ENCODE measurements at regions not wholly inside any gene's neighbourhood (a gene's known extent, or its start where the extent isn't known, plus 50 kb on each side); places are given as distances from the start of the nearest gene placed in this dataset.

DNA sequence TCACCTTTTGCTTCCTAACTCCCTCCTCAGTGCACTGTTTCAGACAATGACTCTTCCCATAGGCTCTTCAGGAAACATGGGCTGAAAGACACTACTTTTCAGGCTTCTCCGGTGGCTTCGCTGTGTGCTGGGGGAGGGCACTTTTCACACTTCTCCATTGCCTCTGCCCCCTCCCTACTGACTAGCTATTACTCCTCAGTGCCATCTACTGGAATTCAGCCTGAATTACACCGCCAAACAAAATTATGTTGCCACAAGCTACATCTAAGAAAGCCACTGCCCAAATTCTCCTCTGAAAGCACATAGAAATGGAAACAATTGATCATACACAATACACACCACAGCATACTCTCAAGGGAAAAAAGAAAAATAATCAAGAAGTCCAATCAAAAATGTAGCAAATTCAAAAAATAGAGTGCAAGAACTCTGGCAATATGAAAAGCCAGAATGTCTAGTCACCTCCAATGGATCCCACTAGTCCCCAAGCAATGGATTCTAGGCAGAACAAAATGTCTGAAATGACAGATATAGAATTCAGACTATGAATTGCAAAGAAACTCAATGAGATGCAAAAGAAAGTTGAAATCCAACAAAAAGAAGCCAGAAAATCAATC lies 1139.4 kb upstream of the GYPC start:
- ATAC-seq (ENCODE audit: low read depth) = 0 out of 2 replicates have a peak, but pooled peaks have one; percentile 32
- H3K27me3 ChIP-seq (ENCODE audit: control insufficient read depth, insufficient read depth, low read length) = no peaks in the 10 kb centered on the region
- no peak overlapping the region for H3K23ac ChIP-seq (ENCODE audit: low read depth, low read length)
- H3K79me1 ChIP-seq (ENCODE audit: low read depth in 1 of 2, low read length in 2 of 2) = no peaks in the 10 kb centered on the region
- no peak overlapping the region for H3K4ac ChIP-seq (ENCODE audit: low read depth, low read length)
- H3K9me3 ChIP-seq (ENCODE audit: control insufficient read depth, insufficient read depth, low read length) = peaks cover 5% of the 10 kb centered on the region; the same call in 1 of the 2 replicates
- in situ Hi-C loops (cut with MboI; ENCODE audit: low sequenced_read_pairs) (no loop called here), dilution Hi-C loops (cut with HindIII; ENCODE audit: low sequenced_read_pairs, unreplicated experiment) (no loop called here), intact Hi-C loops (cut with micrococcal nuclease) (no loop called here)
- H2BK5ac ChIP-seq (ENCODE audit: low read depth, low read length, poor library complexity, severe bottlenecking) = no peak overlapping the region
- no peak overlapping the region for H2AK5ac ChIP-seq (ENCODE audit: low read depth, low read length)
- CTCF ChIA-PET = interaction anchor here (0.6 kb wide), 3 partner anchors 10 to 703 kb away, joined by 3 to 6 read pairs (median 3); no protein-coding TSS in a partner anchor
- DNase-seq = peak; percentile 1
- no peak overlapping the region for H3K56ac ChIP-seq (ENCODE audit: extremely low read depth, insufficient read depth, low read length)
- H3K27ac ChIP-seq (ENCODE audit: insufficient read depth, low read length) = no peak overlapping the region
- H4K8ac ChIP-seq (ENCODE audit: low read depth in 2 of 2, low read length in 2 of 2) = no peak overlapping the region
- no peak overlapping the region for H3K4me2 ChIP-seq (ENCODE audit: low read depth, low read length)
- no peak overlapping the region for H3K4me3 ChIP-seq (ENCODE audit: insufficient read depth, low read depth, low read length)
- H3K4me1 ChIP-seq (ENCODE audit: control insufficient read depth, insufficient read depth, low read length) = no peaks in the 10 kb centered on the region
- no peaks in the 10 kb centered on the region for H3K36me3 ChIP-seq (ENCODE audit: control insufficient read depth, insufficient read depth, low read length)
- H2AFZ ChIP-seq (replicated peaks; ENCODE audit: low read length, poor library complexity) = no peak overlapping the region
- no peak overlapping the region for H4K91ac ChIP-seq (ENCODE audit: insufficient read depth, low read depth, low read length)
- no peak overlapping the region for H2BK20ac ChIP-seq (ENCODE audit: low read depth, low read length)
- no peak overlapping the region for H3K14ac ChIP-seq (replicated peaks; ENCODE audit: low read depth, low read length)
- H4K20me1 ChIP-seq (ENCODE audit: insufficient read depth, low read length) = no peaks in the 10 kb centered on the region
- POLR2A ChIA-PET (ENCODE audit: unreplicated experiment) = no interaction called here
- H2AK9ac ChIP-seq (replicated peaks; ENCODE audit: low read depth, low read length, poor library complexity) = no peak overlapping the region
- H3K9ac ChIP-seq (ENCODE audit: low read depth, low read length) = no peak overlapping the region
- no peak overlapping the region for H2BK120ac ChIP-seq (ENCODE audit: low read depth, low read length)
- TF ChIP-seq RCOR1 (IDR thresholded peaks at IDR 0.05; ENCODE audit: insufficient replicate concordance, low read length) (no peak), POLR2A (IDR thresholded peaks at IDR 0.05; ENCODE audit: low read depth, low read length) (no peak), NFE2L2 (IDR thresholded peaks at IDR 0.05; ENCODE audit: low read depth, low read length) (no peak), SMC3 (IDR thresholded peaks at IDR 0.05; ENCODE audit: low read depth, low read length) (peak; percentile 30), RAD21 (IDR thresholded peaks at IDR 0.05; ENCODE audit: low read length) (peak; percentile 48), MAZ (IDR thresholded peaks at IDR 0.05; ENCODE audit: borderline replicate concordance, low read depth, low read length) (peak; percentile 22; the same call in 1 of the 2 replicates)
- TF ChIP-seq, protein P1, sequence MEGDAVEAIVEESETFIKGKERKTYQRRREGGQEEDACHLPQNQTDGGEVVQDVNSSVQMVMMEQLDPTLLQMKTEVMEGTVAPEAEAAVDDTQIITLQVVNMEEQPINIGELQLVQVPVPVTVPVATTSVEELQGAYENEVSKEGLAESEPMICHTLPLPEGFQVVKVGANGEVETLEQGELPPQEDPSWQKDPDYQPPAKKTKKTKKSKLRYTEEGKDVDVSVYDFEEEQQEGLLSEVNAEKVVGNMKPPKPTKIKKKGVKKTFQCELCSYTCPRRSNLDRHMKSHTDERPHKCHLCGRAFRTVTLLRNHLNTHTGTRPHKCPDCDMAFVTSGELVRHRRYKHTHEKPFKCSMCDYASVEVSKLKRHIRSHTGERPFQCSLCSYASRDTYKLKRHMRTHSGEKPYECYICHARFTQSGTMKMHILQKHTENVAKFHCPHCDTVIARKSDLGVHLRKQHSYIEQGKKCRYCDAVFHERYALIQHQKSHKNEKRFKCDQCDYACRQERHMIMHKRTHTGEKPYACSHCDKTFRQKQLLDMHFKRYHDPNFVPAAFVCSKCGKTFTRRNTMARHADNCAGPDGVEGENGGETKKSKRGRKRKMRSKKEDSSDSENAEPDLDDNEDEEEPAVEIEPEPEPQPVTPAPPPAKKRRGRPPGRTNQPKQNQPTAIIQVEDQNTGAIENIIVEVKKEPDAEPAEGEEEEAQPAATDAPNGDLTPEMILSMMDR (conservative IDR thresholded peaks at IDR 0.05; ENCODE audit: low read depth, low read length) = peak; percentile 53
- no peak overlapping the region for H4K5ac ChIP-seq (ENCODE audit: low read depth, low read length)
- no TSS peak for BruUV-seq (replicated peaks)
- H3K9me1 ChIP-seq (ENCODE audit: insufficient read depth, low read length) = no peaks in the 10 kb centered on the region
- 33% methylated on average over 1 of the region's 3 CpGs; no CpG with 5 or more reads in 1 of the 2 experiments for WGBS, 2 experiments (ENCODE audit: extremely low coverage in 2 of 2, insufficient read length in 1 of 2)
- no peak overlapping the region for H3K18ac ChIP-seq (ENCODE audit: low read depth, low read length)
- H2BK15ac ChIP-seq (ENCODE audit: low read depth, low read length) = no peak overlapping the region

Data from IMR-90 (cell line).